Activated T-helper 2 cell treated with anti-CD3 and anti-CD28 coated beads, Interferon-gamma antibody, Interleukin-2, Interleukin-4, amounts not matched to agents 10 μg/mL and 5 μg/mL and 100 μg/mL, durations not matched to agents 14 hours and 24 hours and 36 hours (primary cell): ENCODE measurements at regions not wholly inside any gene's neighbourhood (a gene's known extent, or its start where the extent isn't known, plus 50 kb on each side); places are given as distances from the start of the nearest gene placed in this dataset.
"Not testable (repeated sequence)": the region's sequence is repeated elsewhere in the genome, so short reads cannot be mapped to it uniquely, and the experiment has no call there.

Experiments
- DNase-seq: peaks from one replicate; pipeline ENCODE4 v3.0.0; 2021; ENCODE audit warnings: low spot score
- H3K27ac Mint-ChIP-seq: one replicate; pipeline ENCODE4 v1.8.0; 2021; ENCODE audit warnings: mixed read lengths
- H3K27me3 Mint-ChIP-seq: one replicate; pipeline ENCODE4 v1.8.0; 2021; ENCODE audit warnings: low read depth, mixed read lengths
- H3K36me3 Mint-ChIP-seq: one replicate; pipeline ENCODE4 v1.8.0; 2021; ENCODE audit warnings: low read depth, mixed read lengths
- H3K4me1 Mint-ChIP-seq: one replicate; pipeline ENCODE4 v1.8.0; 2021; ENCODE audit warnings: low read depth, mixed read lengths
- H3K4me3 Mint-ChIP-seq: one replicate; pipeline ENCODE4 v1.8.0; 2021; ENCODE audit warnings: low read depth, mild to moderate bottlenecking, moderate library complexity, mixed read lengths
- H3K9me3 Mint-ChIP-seq: one replicate; pipeline ENCODE4 v1.8.0; 2021; ENCODE audit warnings: mixed read lengths
- intact Hi-C: fragments of 100-400 bp; cut with micrococcal nuclease; formaldehyde crosslinking; loops from one replicate; pipeline ENCODE4 v1.15.1; 2023

GRCh38 chr16:35102780-35103403 lies 1643.5 kb downstream of the TP53TG3F start:
- Mint-ChIP-seq H3K4me3 (no peak overlapping the region), H3K4me1 (no peaks in the 10 kb centered on the region), H3K27ac (no peak overlapping the region), H3K9me3 (peaks cover 38% of the 10 kb centered on the region), H3K36me3 (no peaks in the 10 kb centered on the region), H3K27me3 (no peaks in the 10 kb centered on the region)
- no peak for DNase-seq
- intact Hi-C loops = no loop called here

- H3K9me3 Mint-ChIP-seq = peaks cover 36% of the 10 kb centered on the region
- H3K27ac Mint-ChIP-seq, H3K4me1 Mint-ChIP-seq, DNase-seq, intact Hi-C loops, H3K27me3 Mint-ChIP-seq, H3K4me3 Mint-ChIP-seq, H3K36me3 Mint-ChIP-seq: not testable (repeated sequence)
Observed at GRCh38 chr16:35111772-35112171, 1652.4 kb downstream of the TP53TG3F start.

DNA sequence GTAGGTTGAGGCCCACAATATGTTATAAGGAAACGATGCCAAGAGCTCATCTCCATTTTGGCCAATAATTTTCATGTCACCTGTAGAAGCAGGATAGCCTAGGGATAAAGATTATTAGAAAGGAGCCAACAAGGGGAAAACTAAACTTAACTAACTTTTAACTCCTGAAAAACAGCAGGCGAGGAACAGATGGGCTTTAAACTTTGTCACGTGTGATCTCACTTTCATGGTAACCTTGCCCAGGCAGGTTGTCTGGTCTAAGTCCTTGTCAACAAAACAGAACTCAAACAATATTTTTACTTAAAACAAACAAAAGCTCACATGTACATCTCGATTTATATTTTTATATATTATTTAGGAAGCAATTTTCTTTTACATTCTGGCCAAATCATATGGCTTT lies 1672.0 kb downstream of the TP53TG3F start:
- Mint-ChIP-seq H3K4me1 (no peaks in the 10 kb centered on the region), H3K27me3 (no peaks in the 10 kb centered on the region), H3K36me3 (no peaks in the 10 kb centered on the region), H3K27ac (no peak overlapping the region), H3K9me3 (peaks cover 32% of the 10 kb centered on the region), H3K4me3 (no peak overlapping the region)
- intact Hi-C loops = no loop called here
- DNase-seq = no peak

DNA sequence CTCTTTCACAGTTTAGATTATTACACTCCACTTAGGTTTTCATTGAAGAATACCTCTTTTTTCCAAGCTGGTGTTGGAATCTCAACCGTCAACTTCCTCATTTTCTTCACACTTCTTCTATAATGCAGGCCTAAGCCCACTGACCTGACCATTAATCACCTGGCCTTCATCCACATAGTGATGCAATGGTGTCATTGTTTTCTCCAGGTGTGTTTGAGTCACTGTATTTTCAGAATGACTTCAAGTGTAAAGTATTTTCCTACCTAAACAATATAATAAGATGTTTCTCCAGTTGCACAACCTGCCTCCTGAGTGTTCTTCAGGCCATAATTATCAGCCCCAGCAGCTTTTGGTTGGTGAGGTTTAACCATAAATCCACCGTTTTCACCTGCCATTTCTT lies 1675.1 kb downstream of the TP53TG3F start:
- Mint-ChIP-seq H3K27me3 (no peaks in the 10 kb centered on the region), H3K27ac (no peak overlapping the region)
- intact Hi-C loops = no loop called here

DNA sequence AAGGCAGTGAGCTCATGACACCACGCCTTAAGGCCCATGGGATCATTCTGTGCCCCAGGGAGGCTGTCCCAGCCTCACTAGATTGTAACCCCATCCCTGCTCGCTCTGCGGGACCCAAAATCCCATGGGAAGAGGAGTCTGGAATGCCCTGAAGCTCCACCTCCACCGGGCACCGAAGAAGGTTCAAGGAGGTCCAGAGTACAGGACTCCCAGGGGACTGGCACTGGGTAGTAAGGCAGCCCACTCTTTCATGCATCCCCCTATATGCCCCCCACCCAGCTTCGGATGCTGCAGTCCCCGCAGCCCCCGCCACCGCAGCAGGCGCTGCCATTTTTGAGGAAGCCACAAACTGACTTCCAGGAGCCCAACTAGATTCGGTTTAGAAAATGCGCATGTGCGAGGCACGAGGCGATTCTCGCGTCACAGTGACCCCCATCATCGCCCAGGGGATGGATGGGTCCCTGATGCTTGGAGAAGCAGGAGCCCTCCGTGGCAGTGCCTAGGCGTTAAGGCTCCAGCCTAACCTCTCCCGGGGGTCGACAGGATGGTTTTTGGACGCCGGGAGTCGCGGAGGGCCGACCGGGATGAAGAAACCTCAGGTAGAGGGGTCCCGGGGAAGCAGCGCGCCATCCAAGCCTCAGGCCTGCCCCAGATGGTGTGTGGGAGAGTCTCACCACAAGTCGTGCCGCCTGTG lies 1681.0 kb downstream of the TP53TG3F start:
- peaks cover 52% of the 10 kb centered on the region for H3K9me3 Mint-ChIP-seq
- intact Hi-C loops = no loop called here
- H3K4me3 Mint-ChIP-seq = no peak overlapping the region
- no peak overlapping the region for H3K27ac Mint-ChIP-seq
- no peaks in the 10 kb centered on the region for H3K27me3 Mint-ChIP-seq
- no peaks in the 10 kb centered on the region for H3K4me1 Mint-ChIP-seq
- no peak for DNase-seq
- H3K36me3 Mint-ChIP-seq = no peaks in the 10 kb centered on the region

More for the DNA sequence above, 1675.1 kb downstream of the TP53TG3F start:
- Mint-ChIP-seq H3K4me3 (no peak overlapping the region), H3K4me1 (no peaks in the 10 kb centered on the region), H3K9me3 (peaks cover 33% of the 10 kb centered on the region), H3K36me3 (no peaks in the 10 kb centered on the region)
- DNase-seq = no peak

DNA sequence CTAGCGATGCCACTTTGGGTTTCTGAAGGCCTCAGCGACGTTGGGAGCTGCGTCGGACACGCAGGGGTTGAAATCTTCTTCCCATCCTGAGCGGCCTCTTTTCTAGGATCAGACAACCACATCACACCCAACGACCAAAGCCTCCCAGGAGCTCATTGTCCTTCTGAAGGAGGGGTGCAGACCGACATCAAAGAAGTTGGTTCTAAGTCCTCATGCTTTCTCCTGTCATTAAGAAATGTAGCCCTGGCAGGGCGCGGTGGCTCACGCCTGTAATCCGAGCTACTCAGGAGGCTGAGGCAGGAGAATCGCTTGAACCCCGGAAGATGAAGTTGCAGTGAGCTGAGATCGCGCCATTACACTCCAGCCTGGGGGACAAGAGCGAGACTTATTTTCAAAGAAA lies 1681.9 kb downstream of the TP53TG3F start:
- Mint-ChIP-seq H3K4me3 (no peak overlapping the region), H3K27me3 (no peaks in the 10 kb centered on the region), H3K36me3 (no peaks in the 10 kb centered on the region), H3K9me3 (peaks cover 55% of the 10 kb centered on the region), H3K4me1 (no peaks in the 10 kb centered on the region), H3K27ac (no peak overlapping the region)
- no peak for DNase-seq
- intact Hi-C loops = no loop called here

DNA sequence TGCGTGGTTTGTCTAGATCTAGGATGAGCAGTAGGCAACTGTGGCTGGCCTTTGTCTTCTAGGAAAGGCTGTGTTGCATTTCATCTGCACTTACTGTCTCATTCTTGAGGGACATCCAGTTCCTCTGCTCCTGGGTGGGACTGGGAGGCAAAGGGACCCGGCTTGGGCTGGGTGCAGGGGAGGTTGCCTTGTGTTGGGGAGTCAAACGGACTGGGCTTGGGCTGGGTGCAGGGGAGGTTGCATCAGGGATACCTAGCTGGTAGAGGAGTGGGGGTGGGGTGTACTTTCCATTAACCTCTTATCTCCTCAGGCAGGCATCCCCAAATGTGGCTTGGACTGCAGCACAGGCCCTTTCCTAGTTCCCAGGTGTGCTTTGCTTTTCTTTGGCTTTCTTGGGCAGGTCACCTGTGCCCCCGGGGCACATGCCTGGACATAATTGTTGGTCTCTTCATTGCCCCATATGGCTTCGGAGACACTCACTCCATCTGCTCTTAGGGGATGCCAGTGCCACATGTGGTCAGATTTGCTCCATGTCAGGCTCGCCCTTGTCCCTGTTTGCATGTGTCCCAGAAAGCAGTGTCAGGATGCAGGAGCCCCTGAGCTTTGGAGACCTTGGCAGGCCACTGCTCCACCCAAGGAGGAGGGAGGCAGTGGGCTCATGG lies 1682.9 kb downstream of the TP53TG3F start:
- no peak overlapping the region for H3K27ac Mint-ChIP-seq
- no peaks in the 10 kb centered on the region for H3K4me1 Mint-ChIP-seq
- H3K27me3 Mint-ChIP-seq = no peaks in the 10 kb centered on the region
- peaks cover 57% of the 10 kb centered on the region for H3K9me3 Mint-ChIP-seq
- H3K4me3 Mint-ChIP-seq = no peak overlapping the region
- intact Hi-C loops = no loop called here
- H3K36me3 Mint-ChIP-seq = no peaks in the 10 kb centered on the region
- no peak for DNase-seq

DNA sequence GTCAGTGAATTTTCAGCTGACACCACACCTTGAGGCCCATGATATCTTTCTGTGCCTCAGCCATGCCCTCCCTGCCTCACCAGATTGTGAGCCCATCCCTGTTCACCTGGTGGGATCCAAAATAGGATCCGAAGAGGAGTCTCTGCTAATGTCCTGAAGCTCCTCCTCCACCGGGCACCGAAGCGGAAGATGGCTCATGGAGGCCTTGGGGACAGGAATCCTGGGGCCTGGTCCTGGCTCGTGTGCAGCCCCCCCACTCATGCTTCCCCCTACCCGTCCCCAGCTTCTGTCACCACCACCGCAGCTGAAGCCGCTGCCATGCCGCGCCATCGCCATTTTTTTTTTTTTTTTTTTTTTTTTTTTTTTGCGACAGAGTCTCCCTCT lies 1683.4 kb downstream of the TP53TG3F start:
- Mint-ChIP-seq H3K36me3 (no peaks in the 10 kb centered on the region), H3K27me3 (no peaks in the 10 kb centered on the region), H3K4me1 (no peaks in the 10 kb centered on the region), H3K27ac (no peak overlapping the region), H3K4me3 (no peak overlapping the region), H3K9me3 (peaks cover 51% of the 10 kb centered on the region)
- intact Hi-C loops = no loop called here
- no peak for DNase-seq

DNA sequence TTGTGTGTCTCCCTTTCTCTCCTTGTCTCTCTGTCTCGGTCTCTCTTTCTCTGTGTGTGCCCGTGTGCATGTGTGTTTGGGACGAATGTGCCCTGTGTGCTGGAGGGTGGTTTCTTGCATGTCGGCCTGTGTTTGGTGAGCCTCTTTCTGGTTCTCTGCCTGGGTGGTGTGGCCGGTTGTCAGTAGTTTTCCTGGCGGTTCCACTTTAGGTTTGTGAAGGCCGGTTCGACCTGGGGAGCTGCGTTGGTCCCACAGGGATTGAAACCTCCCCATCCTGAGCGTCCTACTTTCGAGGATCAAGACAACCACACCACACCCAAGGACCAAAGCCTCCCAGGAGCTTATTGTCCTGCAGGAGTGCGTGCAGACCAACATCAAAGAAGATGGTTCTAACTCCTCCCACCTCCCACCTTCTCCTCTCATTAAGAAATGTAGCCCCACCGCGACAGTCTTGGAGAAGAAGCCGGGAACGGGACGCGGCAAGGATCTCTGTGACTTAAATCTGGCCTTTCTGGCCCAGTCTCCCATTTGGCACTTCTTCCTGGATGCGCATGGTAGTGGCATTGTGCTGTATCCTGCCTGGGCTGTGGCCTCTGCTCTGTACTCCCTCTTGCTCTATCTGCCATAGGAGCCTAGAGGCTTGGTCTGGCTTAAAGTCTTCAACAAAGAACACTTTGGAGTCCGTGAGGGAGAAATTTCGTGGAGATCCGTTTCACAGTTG lies 1685.0 kb downstream of the TP53TG3F start:
- Mint-ChIP-seq H3K36me3 (no peaks in the 10 kb centered on the region), H3K4me1 (no peaks in the 10 kb centered on the region), H3K9me3 (peaks cover 53% of the 10 kb centered on the region), H3K27me3 (no peaks in the 10 kb centered on the region), H3K4me3 (no peak overlapping the region), H3K27ac (no peak overlapping the region)
- intact Hi-C loops = no loop called here
- no peak for DNase-seq

GRCh38 chr16:35146031-35146710 lies 1686.8 kb downstream of the TP53TG3F start:
- peaks cover 52% of the 10 kb centered on the region for H3K9me3 Mint-ChIP-seq
- DNase-seq = no peak
- no peaks in the 10 kb centered on the region for H3K4me1 Mint-ChIP-seq
- H3K36me3 Mint-ChIP-seq = no peaks in the 10 kb centered on the region
- no peak overlapping the region for H3K27ac Mint-ChIP-seq
- no peaks in the 10 kb centered on the region for H3K27me3 Mint-ChIP-seq
- H3K4me3 Mint-ChIP-seq = no peak overlapping the region
- intact Hi-C loops = no loop called here

GRCh38 chr16:35146723-35147458 lies 1687.5 kb downstream of the TP53TG3F start:
- Mint-ChIP-seq H3K36me3 (no peaks in the 10 kb centered on the region), H3K4me1 (no peaks in the 10 kb centered on the region), H3K4me3 (no peak overlapping the region), H3K9me3 (peaks cover 52% of the 10 kb centered on the region), H3K27ac (no peak overlapping the region), H3K27me3 (no peaks in the 10 kb centered on the region)
- no peak for DNase-seq
- intact Hi-C loops = no loop called here
